ENCODE measurements at regions not wholly inside any gene's neighbourhood (a gene's known extent, or its start where the extent isn't known, plus 50 kb on each side); places are given as distances from the start of the nearest gene placed in this dataset.

GRCh38 chr4:43822621-43823020, 626.0 kb downstream of the KCTD8 start:
- FAIRE-seq = no peak

GRCh38 chr4:43835869-43836268, 612.7 kb downstream of the KCTD8 start:
- FAIRE-seq = no peak

GRCh38 chr4:43837171-43837570, 611.4 kb downstream of the KCTD8 start:
- FAIRE-seq = no peak

- FAIRE-seq = no peak
Observed at GRCh38 chr4:43837604-43838003, 611.0 kb downstream of the KCTD8 start.

- no peak for FAIRE-seq
Observed at GRCh38 chr4:43842594-43842993, 606.0 kb downstream of the KCTD8 start.

GRCh38 chr4:43843501-43843900, 605.1 kb downstream of the KCTD8 start:
- peak; percentile 21 for FAIRE-seq

GRCh38 chr4:43846111-43846587, 602.5 kb downstream of the KCTD8 start:
- no peak for FAIRE-seq

GRCh38 chr4:43853565-43854264, 594.9 kb downstream of the KCTD8 start:
- no peak for FAIRE-seq

GRCh38 chr4:43855283-43855682, 593.3 kb downstream of the KCTD8 start:
- no peak for FAIRE-seq

GRCh38 chr4:43864616-43865146, 583.9 kb downstream of the KCTD8 start:
- FAIRE-seq = no peak

GRCh38 chr4:43867908-43868307, 580.7 kb downstream of the KCTD8 start:
- FAIRE-seq = no peak

GRCh38 chr4:43875655-43876054, 573.0 kb downstream of the KCTD8 start:
- FAIRE-seq = no peak

- no peak for FAIRE-seq
Observed at GRCh38 chr4:43882470-43882869, 566.1 kb downstream of the KCTD8 start.

GRCh38 chr4:43886196-43886595, 562.4 kb downstream of the KCTD8 start:
- no peak for FAIRE-seq

GRCh38 chr4:43898836-43899235, 549.8 kb downstream of the KCTD8 start:
- no peak for FAIRE-seq

- FAIRE-seq = no peak
Observed at GRCh38 chr4:43903456-43903855, 545.2 kb downstream of the KCTD8 start.

GRCh38 chr4:43918377-43918776, 530.2 kb downstream of the KCTD8 start:
- FAIRE-seq = no peak

GRCh38 chr4:43932448-43932847, 516.2 kb downstream of the KCTD8 start:
- FAIRE-seq = no peak

GRCh38 chr4:43943998-43944397, 504.6 kb downstream of the KCTD8 start:
- FAIRE-seq = no peak

- no peak for FAIRE-seq
Observed at GRCh38 chr4:43959976-43960375, 488.6 kb downstream of the KCTD8 start.

- FAIRE-seq = no peak
Observed at GRCh38 chr4:43968011-43968410, 480.6 kb downstream of the KCTD8 start.

- FAIRE-seq = no peak
Observed at GRCh38 chr4:43983610-43984009, 465.0 kb downstream of the KCTD8 start.

- no peak for FAIRE-seq
Observed at GRCh38 chr4:43987331-43987944, 461.2 kb downstream of the KCTD8 start.

- FAIRE-seq = no peak
Observed at GRCh38 chr4:43990551-43990950, 458.1 kb downstream of the KCTD8 start.
